Endothelial cell of umbilical vein (primary cell): ENCODE measurements at regions not wholly inside any gene's neighbourhood (a gene's known extent, or its start where the extent isn't known, plus 50 kb on each side); places are given as distances from the start of the nearest gene placed in this dataset.

Experiments used
- BruUV-seq: library from RNA; stranded (reverse); fragments of 400-500 nt; replicated peaks from 2 replicates; lab custom pipeline; 2021; lab: Mats Ljungman, UMichigan
- CTCF ChIA-PET: fragments of 300-600, 350-600 bp; sonication (Branson Sonifier 250); formaldehyde crosslinking; loops from one replicate; lab custom pipeline; 2021; ENCODE audit warnings: antibody characterized with exemption, inconsistent platforms; lab: Charles Lee
- POLR2A ChIA-PET: fragments of 300-600, 350-600 bp; sonication (Branson Sonifier 250); formaldehyde crosslinking; loops from one replicate; lab custom pipeline; 2021; ENCODE audit warnings: antibody characterized with exemption, inconsistent platforms; lab: Charles Lee
- DNase-seq: peaks from one replicate; pipeline ENCODE4 v3.0.0-alpha.2; 2011; ENCODE audit warnings: low read depth, low spot score
- FAIRE-seq: peaks from 2 replicates; lab custom pipeline; 2011; peaks lifted over from hg19 to GRCh38; lab: Jason Lieb, UNC
- H2AFZ ChIP-seq: 2 replicates; pipeline ENCODE4 v1.6.0; 2012; ENCODE audit warnings: low read depth, low read length, control low read depth, inconsistent platforms
- H3K27ac ChIP-seq: 2 replicates; pipeline ENCODE4 v1.5.1; 2011; ENCODE audit warnings: low read depth, mild to moderate bottlenecking, control low read depth, low read length, moderate library complexity; ENCODE audit not compliant: insufficient read depth
- H3K27me3 ChIP-seq, 2 experiments: 2 replicates each; pipeline versions ENCODE4 v1.6.0 to v1.6.1; 2011; ENCODE audit warnings: low read length in 2 of 2, mixed read lengths in 1 of 2; ENCODE audit not compliant: control insufficient read depth in 2 of 2, insufficient read depth in 2 of 2
- H3K36me3 ChIP-seq, 2 experiments: 2 replicates in 1 of 2; 3 replicates in 1 of 2; pipeline ENCODE4 v1.5.1; 2011; ENCODE audit warnings: low read length in 2 of 2, mild to moderate bottlenecking in 1 of 2, moderate library complexity in 1 of 2; ENCODE audit not compliant: control insufficient read depth in 2 of 2, insufficient read depth in 2 of 2; ENCODE audit errors: extremely low read depth in 1 of 2
- H3K4me1 ChIP-seq: 3 replicates; pipeline ENCODE4 v1.5.1; 2011; ENCODE audit warnings: mild to moderate bottlenecking, low read length; ENCODE audit not compliant: control insufficient read depth, insufficient read depth; ENCODE audit errors: extremely low read depth
- H3K4me2 ChIP-seq: 2 replicates; pipeline ENCODE4 v1.6.1; 2011; ENCODE audit warnings: low read length, control low read depth, mixed read lengths; ENCODE audit not compliant: insufficient read depth
- H3K4me3 ChIP-seq, 3 experiments: fragments of 200-600 bp in 1 of 3; sonication (generic), shearing (Covaris generic) in 1 of 3; replicated peaks in 1 of 3; 2 replicates each; pipeline ENCODE4 v1.5.1; 2011 to 2016; ENCODE audit warnings: control low read depth in 3 of 3, low read length in 3 of 3, mild to moderate bottlenecking in 2 of 3, inconsistent platforms in 1 of 3, low read depth in 1 of 3, moderate library complexity in 1 of 3; ENCODE audit not compliant: insufficient read depth in 1 of 3
- H3K79me2 ChIP-seq: 2 replicates; pipeline ENCODE4 v1.6.0; 2012; ENCODE audit warnings: low read length, inconsistent platforms; ENCODE audit not compliant: control insufficient read depth, insufficient read depth
- H3K9ac ChIP-seq: replicated peaks from 2 replicates; pipeline ENCODE3; 2011; ENCODE audit warnings: low read length, control low read depth; ENCODE audit not compliant: insufficient read depth; ENCODE audit errors: extremely low read depth
- H3K9me1 ChIP-seq: replicated peaks from 3 replicates; pipeline ENCODE4 v1.6.0; 2011; ENCODE audit warnings: mild to moderate bottlenecking, low read length; ENCODE audit not compliant: control insufficient read depth, insufficient read depth; ENCODE audit errors: extremely low read depth
- H3K9me3 ChIP-seq: replicated peaks from 2 replicates; pipeline ENCODE4 v1.5.1; 2012; ENCODE audit warnings: low read length, inconsistent platforms; ENCODE audit not compliant: control insufficient read depth, insufficient read depth
- H4K20me1 ChIP-seq: replicated peaks from 2 replicates; pipeline ENCODE3; 2011; ENCODE audit warnings: mild to moderate bottlenecking, low read length; ENCODE audit not compliant: control insufficient read depth, insufficient read depth; ENCODE audit errors: extremely low read depth
- EZH2 ChIP-seq: IDR thresholded peaks from 2 replicates; pipeline ENCODE4 v1.6.1; 2012; ENCODE audit warnings: borderline replicate concordance, low read depth, mild to moderate bottlenecking, moderate library complexity, low read length, inconsistent platforms; ENCODE audit not compliant: severe bottlenecking
- FOS ChIP-seq: IDR thresholded peaks from 2 replicates; pipeline ENCODE4 v1.6.1; 2011; ENCODE audit warnings: mild to moderate bottlenecking, low read length, moderate library complexity, borderline replicate concordance; ENCODE audit not compliant: insufficient read depth
- GATA2 ChIP-seq: IDR thresholded peaks from 2 replicates; pipeline ENCODE4 v1.7.0; 2011; ENCODE audit warnings: low read depth, mild to moderate bottlenecking, moderate library complexity, mixed read lengths, low read length; ENCODE audit not compliant: insufficient read length, insufficient read depth
- JUN ChIP-seq: IDR thresholded peaks from 2 replicates; pipeline ENCODE4 v1.6.1; 2011; ENCODE audit warnings: borderline replicate concordance, low read depth; ENCODE audit not compliant: insufficient read length, insufficient read depth
- MAX ChIP-seq: IDR thresholded peaks from 2 replicates; pipeline ENCODE4 v1.6.1; 2011; ENCODE audit not compliant: insufficient read depth, insufficient read length
- MYC ChIP-seq: IDR thresholded peaks from one replicate; pipeline ENCODE4 v1.6.1; 2011; ENCODE audit warnings: mild to moderate bottlenecking, low read depth, low read length
- POLR2A ChIP-seq: IDR thresholded peaks from 2 replicates; pipeline ENCODE4 v1.6.1; 2012; ENCODE audit warnings: low read depth, mild to moderate bottlenecking, control low read depth, low read length
- POLR2AphosphoS5 ChIP-seq: IDR thresholded peaks from 2 replicates; pipeline ENCODE4 v1.6.1; 2012; ENCODE audit warnings: low read depth, mild to moderate bottlenecking, control low read depth, low read length, moderate library complexity; ENCODE audit not compliant: insufficient read depth
- dilution Hi-C: fragments of 300-500 bp; cut with MboI; formaldehyde crosslinking; loops from one replicate; pipeline ENCODE4 v1.15.0; 2019; ENCODE audit warnings: low sequenced_read_pairs; ENCODE audit not compliant: extremely low pct_ligation_motif_present
- intact Hi-C: fragments of 100-400 bp; cut with micrococcal nuclease; formaldehyde crosslinking; loops from one replicate; pipeline ENCODE4 v1.10.0; 2022
- TF ChIP-seq, protein P1 (sequence below), 2 donors: IDR thresholded peaks; 1 replicate in 1 of 2; 2 replicates in 1 of 2; pipeline ENCODE4 v1.5.1; 2011; ENCODE audit warnings: low read length in 2 of 2, mild to moderate bottlenecking in 2 of 2, moderate library complexity in 2 of 2, control low read depth in 1 of 2, inconsistent platforms in 1 of 2, low read depth in 1 of 2; ENCODE audit not compliant: insufficient read depth in 1 of 2; ENCODE audit errors: extremely low read depth in 1 of 2

- Histone ChIP-seq H3K4me3 (no peak overlapping the region), H3K27ac (no peak overlapping the region), H2AFZ (no peak overlapping the region), H3K4me2 (no peak overlapping the region), H3K9me1 (no peaks in the 10 kb centered on the region), H3K4me1 (no peaks in the 10 kb centered on the region), H4K20me1 (no peaks in the 10 kb centered on the region), H3K79me2 (no peaks in the 10 kb centered on the region), H3K36me3 (no peaks in the 10 kb centered on the region), H3K9me3 (no peaks in the 10 kb centered on the region), H3K9ac (no peak overlapping the region), H3K27me3 (peaks cover 4 to 15% of the 10 kb centered on the region in 2 experiments)
- DNase-seq: no peak
- FAIRE-seq: no peak
- ChIA-PET CTCF (no interaction called here), POLR2A (no interaction called here)
- dilution Hi-C loops (no loop called here), intact Hi-C loops (no loop called here)
- BruUV-seq: no TSS peak
- TF ChIP-seq JUN: no peak
- TF ChIP-seq, protein P1, sequence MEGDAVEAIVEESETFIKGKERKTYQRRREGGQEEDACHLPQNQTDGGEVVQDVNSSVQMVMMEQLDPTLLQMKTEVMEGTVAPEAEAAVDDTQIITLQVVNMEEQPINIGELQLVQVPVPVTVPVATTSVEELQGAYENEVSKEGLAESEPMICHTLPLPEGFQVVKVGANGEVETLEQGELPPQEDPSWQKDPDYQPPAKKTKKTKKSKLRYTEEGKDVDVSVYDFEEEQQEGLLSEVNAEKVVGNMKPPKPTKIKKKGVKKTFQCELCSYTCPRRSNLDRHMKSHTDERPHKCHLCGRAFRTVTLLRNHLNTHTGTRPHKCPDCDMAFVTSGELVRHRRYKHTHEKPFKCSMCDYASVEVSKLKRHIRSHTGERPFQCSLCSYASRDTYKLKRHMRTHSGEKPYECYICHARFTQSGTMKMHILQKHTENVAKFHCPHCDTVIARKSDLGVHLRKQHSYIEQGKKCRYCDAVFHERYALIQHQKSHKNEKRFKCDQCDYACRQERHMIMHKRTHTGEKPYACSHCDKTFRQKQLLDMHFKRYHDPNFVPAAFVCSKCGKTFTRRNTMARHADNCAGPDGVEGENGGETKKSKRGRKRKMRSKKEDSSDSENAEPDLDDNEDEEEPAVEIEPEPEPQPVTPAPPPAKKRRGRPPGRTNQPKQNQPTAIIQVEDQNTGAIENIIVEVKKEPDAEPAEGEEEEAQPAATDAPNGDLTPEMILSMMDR (IDR thresholded peaks at IDR 0.05; ENCODE audit: extremely low read depth in 1 of 2, insufficient read depth in 1 of 2, low read depth in 1 of 2, low read length in 2 of 2): no peak
- no peak for TF ChIP-seq POLR2A
- TF ChIP-seq MYC: no peak
- TF ChIP-seq GATA2: no peak
- no peak for TF ChIP-seq POLR2AphosphoS5
- TF ChIP-seq EZH2: no peak
- TF ChIP-seq MAX: no peak
- TF ChIP-seq FOS: no peak
These were observed 76.2 kb upstream of the GLI2 start for GRCh38 chr2:120659275-120659977.
